Left ventricle myocardium superior (tissue), 1 donor: ENCODE measurements at regions not wholly inside any gene's neighbourhood (a gene's known extent, or its start where the extent isn't known, plus 50 kb on each side); places are given as distances from the start of the nearest gene placed in this dataset.
A peak's percentile ranks its signal among the peaks of the same experiment; 100 is the strongest.
"Not testable (repeated sequence)": the region's sequence is repeated elsewhere in the genome, so short reads cannot be mapped to it uniquely, and the experiment has no call there.

ENCODE experiments used
- ATAC-seq: fragments of 200-7000 bp; cut with Tn5 transposase; one replicate; pipeline ENCODE4 v1.9.1; 2020; ENCODE audit warnings: mild to moderate bottlenecking, moderate library complexity
- DNase-seq: peaks from one replicate; pipeline ENCODE4 v3.0.0-alpha.2; 2020
- intact Hi-C: fragments of 100-400 bp; cut with micrococcal nuclease; formaldehyde crosslinking; loops from one replicate; pipeline ENCODE4 v1.11.0; 2022
- donor health status: DM: no; HTN: yes; CAD: no; lungs with severe emphysema.

- intact Hi-C loops, result no loop called here
- DNase-seq (no peak), ATAC-seq (no peak)
These were observed 231.1 kb downstream of the TFEC start for GRCh38 chr7:115799430-115799829.

GRCh38 chr7:115793958-115794702, 236.4 kb downstream of the TFEC start:
- no peak for ATAC-seq
- intact Hi-C loops, result no loop called here
- DNase-seq, result no peak

- intact Hi-C loops, result no loop called here
- ATAC-seq, result no peak
- peak; percentile 22 for DNase-seq
These were observed 240.7 kb downstream of the TFEC start for GRCh38 chr7:115789901-115790300.

GRCh38 chr7:115789473-115789872, 241.1 kb downstream of the TFEC start:
- DNase-seq, ATAC-seq, intact Hi-C loops: not testable (repeated sequence)

GRCh38 chr7:115782696-115783490, 247.7 kb downstream of the TFEC start:
- no peak for DNase-seq
- ATAC-seq, result no peak
- intact Hi-C loops, result no loop called here

- DNase-seq, result no peak
- intact Hi-C loops, result no loop called here
These were observed 251.0 kb downstream of the TFEC start for GRCh38 chr7:115779561-115779960.

GRCh38 chr7:115775981-115776380, 254.6 kb downstream of the TFEC start:
- DNase-seq (no peak), ATAC-seq (no peak)
- intact Hi-C loops, result no loop called here

More at GRCh38 chr7:115779561-115779960, 251.0 kb downstream of the TFEC start:
- no peak for ATAC-seq

GRCh38 chr7:115763347-115763746, 267.2 kb downstream of the TFEC start:
- intact Hi-C loops, result no loop called here
- ATAC-seq, result no peak
- DNase-seq, result no peak

GRCh38 chr7:115758025-115758424, 272.5 kb downstream of the TFEC start:
- intact Hi-C loops, result no loop called here
- ATAC-seq (no peak), DNase-seq (no peak)

- intact Hi-C loops, result no loop called here
- DNase-seq, result no peak
- ATAC-seq, result no peak
These were observed 276.3 kb downstream of the TFEC start for GRCh38 chr7:115754226-115754625.

- no peak for ATAC-seq
- intact Hi-C loops, result no loop called here
These were observed 280.6 kb downstream of the TFEC start for GRCh38 chr7:115749924-115750323.

GRCh38 chr7:115748123-115748738, 282.3 kb downstream of the TFEC start:
- intact Hi-C loops, result no loop called here

More at GRCh38 chr7:115749924-115750323, 280.6 kb downstream of the TFEC start:
- no peak for DNase-seq

GRCh38 chr7:115747174-115747573, 283.4 kb downstream of the TFEC start:
- intact Hi-C loops, result no loop called here
- ATAC-seq, result no peak
- no peak for DNase-seq

More at GRCh38 chr7:115748123-115748738, 282.3 kb downstream of the TFEC start:
- DNase-seq (no peak), ATAC-seq (no peak)

GRCh38 chr7:115740043-115740442, 290.5 kb downstream of the TFEC start:
- intact Hi-C loops, result no loop called here

GRCh38 chr7:115734641-115735040, 295.9 kb downstream of the TFEC start:
- ATAC-seq (no peak), DNase-seq (no peak)
- intact Hi-C loops, result no loop called here

More at GRCh38 chr7:115740043-115740442, 290.5 kb downstream of the TFEC start:
- ATAC-seq (no peak), DNase-seq (no peak)

GRCh38 chr7:115731796-115732471, 298.6 kb downstream of the TFEC start:
- peak; percentile 22 for ATAC-seq
- intact Hi-C loops, result no loop called here

GRCh38 chr7:115728518-115728917, 302.0 kb downstream of the TFEC start:
- DNase-seq, result no peak
- intact Hi-C loops, result no loop called here
- ATAC-seq, result no peak

More at GRCh38 chr7:115731796-115732471, 298.6 kb downstream of the TFEC start:
- no peak for DNase-seq

- ATAC-seq, result no peak
- DNase-seq, result no peak
- intact Hi-C loops, result no loop called here
These were observed 306.0 kb downstream of the TFEC start for GRCh38 chr7:115724400-115725056.
